Activated T-cell treated with anti-CD3 and anti-CD28 coated beads for 24 hours (primary cell): ENCODE measurements at regions not wholly inside any gene's neighbourhood (a gene's known extent, or its start where the extent isn't known, plus 50 kb on each side); places are given as distances from the start of the nearest gene placed in this dataset.
"Not testable (repeated sequence)": the region's sequence is repeated elsewhere in the genome, so short reads cannot be mapped to it uniquely, and the experiment has no call there.

Source experiments
- DNase-seq: peaks from one replicate; pipeline ENCODE4 v3.0.0-alpha.2; 2020; ENCODE audit warnings: low read depth

DNA sequence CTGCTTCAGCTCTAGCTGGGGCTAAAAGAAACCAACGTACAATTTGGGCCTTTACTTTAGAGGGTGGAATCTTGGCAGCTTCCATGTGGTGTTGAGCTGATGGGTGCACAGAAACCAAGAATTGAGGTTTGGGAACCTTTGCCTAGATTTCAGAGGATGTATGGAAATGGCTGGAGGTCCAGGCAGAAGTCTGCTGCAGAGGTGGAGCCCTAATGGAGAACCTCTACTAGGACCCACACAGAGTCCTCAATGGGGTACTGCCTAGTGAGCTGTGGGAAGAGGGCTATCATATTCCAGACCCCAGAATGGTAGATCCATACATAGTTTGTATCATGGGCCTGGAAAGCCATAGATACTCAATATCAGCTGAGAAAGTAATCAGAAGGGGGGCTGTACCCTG lies 500.4 kb upstream of the ATP2B1 start:
- DNase-seq: no peak

DNA sequence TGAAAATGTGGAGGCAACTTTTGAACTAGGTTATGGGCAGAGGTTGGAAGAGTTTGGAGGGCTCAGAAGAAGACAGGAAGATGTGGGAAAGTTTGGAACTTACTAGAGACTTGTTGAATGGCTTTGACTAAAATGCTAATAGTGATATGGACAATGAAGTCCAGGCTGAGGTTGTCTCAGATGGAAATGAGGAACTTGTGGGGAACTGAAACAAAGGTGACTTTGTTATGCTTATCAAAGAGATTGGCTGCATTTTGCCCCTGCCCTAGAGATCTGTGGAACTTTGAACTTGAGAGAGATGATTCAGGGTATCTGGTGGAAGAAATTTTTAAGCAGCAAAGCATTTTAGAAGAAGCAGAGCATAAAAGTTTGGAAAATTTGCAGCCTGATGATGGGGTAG lies 499.7 kb upstream of the ATP2B1 start:
- not testable (repeated sequence) for DNase-seq

GRCh38 chr12:90207799-90208198 lies 499.2 kb upstream of the ATP2B1 start:
- no peak for DNase-seq

DNA sequence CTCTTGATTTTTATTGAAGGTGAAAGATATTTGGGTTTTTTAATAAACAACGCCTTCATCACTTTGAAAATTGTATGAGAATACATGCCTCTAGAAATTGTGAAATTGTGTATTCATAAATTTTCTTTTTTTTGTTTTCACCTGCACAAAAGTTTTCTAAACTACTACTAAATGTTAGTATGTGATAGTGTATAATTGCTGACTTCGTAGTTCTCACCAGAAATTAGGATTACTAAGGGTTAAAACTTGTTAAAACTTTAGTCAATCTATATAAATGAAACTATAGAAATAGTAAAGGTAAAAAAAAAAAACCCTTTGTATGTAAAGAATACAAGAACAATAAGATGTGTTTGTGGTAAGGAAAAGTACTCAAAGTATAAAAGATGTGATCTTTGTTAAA lies 496.5 kb upstream of the ATP2B1 start:
- no peak for DNase-seq

DNA sequence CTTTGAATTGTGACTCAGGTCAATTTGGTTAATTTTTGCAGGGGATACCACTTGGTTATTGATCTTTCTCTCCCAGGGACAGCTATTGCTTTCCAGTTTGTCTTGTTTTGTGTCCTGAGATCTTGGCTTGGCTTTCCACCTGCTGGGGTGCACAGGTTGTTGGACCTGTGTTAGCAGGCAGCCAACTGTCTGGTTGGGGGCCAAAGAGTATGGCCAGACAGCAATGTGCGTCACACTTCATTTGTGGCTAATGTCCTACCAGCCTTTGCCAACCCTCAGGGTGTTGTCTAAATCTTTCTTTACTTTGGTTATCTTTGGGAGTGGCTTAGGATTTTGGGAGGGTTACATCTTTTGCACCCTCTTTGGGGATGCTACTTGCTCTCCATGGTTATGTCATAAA lies 494.9 kb upstream of the ATP2B1 start:
- no peak for DNase-seq

DNA sequence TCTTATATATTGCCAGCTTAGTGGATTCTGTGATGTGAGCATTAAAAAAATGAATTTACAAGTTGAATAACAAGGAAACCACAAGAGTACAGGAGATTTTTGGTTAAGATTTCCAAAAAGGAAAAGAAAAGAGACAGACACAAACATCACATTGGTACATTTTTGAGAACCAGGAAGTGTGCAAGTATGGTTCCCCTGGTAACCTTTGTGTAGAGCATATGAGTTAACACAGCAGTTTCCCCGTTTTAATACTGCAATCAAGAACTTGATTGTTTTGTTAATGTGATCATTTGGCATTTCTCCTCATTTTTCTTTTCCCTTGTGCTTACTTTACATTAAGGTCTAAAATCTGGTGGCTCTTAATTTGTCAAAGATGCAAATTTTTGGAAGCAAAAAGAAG lies 490.4 kb upstream of the ATP2B1 start:
- DNase-seq: no peak

DNA sequence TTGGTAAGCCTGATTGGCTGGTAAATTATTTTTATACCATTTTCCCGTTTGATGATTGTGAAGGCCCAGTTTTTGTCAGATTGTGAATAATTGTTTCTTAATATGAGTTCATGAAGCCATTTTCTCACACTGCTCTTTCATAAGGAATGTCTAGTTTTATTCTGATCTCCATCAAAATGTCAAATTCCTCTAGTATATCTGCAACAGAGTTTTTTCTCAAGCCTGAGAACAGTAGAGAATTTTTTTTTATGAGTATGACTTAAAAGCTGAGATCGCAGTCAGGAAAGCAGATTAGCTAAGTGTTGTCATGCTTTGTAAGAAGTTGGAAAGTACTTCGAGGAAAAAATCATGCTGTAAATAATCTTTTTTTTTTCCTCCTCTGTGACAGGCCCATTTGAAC lies 484.9 kb upstream of the ATP2B1 start:
- no peak for DNase-seq

GRCh38 chr12:90188857-90189256 lies 480.2 kb upstream of the ATP2B1 start:
- no peak for DNase-seq

- DNase-seq: no peak
Measured at GRCh38 chr12:90183201-90183600, 474.6 kb upstream of the ATP2B1 start.

GRCh38 chr12:90181216-90181615 lies 472.6 kb upstream of the ATP2B1 start:
- no peak for DNase-seq

DNA sequence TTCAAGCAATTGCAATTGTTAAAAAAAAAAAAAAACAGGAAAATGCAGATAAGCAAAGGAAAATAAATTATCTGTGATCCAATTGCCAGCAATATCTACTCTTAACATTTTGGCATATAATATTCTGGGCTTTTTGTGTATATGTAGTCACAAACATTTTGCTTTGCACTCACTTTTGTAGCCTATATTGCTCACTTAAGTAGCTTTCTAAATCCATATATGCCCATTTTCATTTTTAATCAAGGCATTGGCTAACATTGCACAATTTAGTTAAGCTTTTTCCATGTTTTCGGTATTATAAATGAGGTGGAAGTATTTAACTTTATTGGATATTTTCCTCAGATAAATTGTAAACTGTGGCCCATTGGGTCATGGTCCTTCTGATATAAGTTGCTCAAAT lies 466.3 kb upstream of the ATP2B1 start:
- no peak for DNase-seq

- no peak for DNase-seq
Measured at GRCh38 chr12:90174198-90174510, 465.5 kb upstream of the ATP2B1 start.

DNA sequence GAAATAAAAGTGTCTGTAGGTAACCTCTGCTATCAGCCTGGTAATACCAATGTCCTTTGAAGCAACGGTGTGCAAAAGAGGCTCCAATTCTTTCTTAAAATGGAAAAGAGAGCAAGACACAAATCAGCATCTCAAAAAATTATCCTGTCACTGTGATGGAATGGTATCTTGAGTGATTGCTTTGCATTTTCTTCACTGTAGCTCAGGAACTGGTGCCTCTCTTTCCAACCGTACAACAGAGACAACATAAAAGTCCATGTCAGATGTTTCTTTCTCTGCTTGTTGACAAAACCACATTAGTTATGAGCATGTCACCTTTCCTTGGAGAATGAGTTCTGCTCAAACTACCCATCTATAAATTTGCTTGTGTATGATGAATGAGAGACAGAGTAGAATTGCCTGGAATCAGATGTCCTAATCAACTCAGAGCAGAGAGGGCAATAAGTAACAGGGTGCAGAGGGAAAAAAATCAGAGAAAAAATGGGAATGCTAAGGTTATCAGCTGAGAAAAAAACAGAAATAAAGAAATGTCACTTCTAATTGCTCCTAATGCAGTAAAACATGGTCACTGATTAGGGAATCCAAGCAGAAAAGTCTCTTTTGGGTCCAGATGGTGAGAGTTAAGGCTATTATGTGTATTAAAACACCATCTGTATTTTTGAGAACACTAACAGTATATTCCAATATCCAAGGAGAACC lies 465.0 kb upstream of the ATP2B1 start:
- DNase-seq: no peak

GRCh38 chr12:90172524-90172923 lies 463.9 kb upstream of the ATP2B1 start:
- DNase-seq: no peak

DNA sequence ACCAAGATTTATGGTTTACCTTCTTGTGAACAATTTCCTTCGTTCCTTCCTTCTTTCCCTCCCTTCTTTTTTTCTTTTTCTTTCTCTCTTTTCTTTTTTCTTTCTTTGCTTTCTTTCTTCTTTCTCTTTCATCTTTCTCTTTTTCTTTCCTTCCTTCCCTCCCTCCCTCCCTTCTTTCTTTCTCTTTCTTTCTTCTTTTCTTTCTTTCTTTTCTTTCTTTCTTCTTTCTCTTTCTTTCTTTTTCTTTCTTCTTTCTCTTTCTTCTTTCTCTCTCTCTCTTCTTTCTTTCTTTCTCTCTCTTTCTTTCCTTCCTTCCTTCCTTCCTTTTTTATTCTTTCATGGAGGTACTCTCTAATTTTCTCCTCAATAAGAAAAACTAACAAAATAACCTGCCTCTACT lies 462.1 kb upstream of the ATP2B1 start:
- DNase-seq: no peak

- DNase-seq: no peak
Measured at GRCh38 chr12:90167518-90168208, 459.0 kb upstream of the ATP2B1 start.

- DNase-seq: no peak
Measured at GRCh38 chr12:90166671-90167070, 458.0 kb upstream of the ATP2B1 start.

DNA sequence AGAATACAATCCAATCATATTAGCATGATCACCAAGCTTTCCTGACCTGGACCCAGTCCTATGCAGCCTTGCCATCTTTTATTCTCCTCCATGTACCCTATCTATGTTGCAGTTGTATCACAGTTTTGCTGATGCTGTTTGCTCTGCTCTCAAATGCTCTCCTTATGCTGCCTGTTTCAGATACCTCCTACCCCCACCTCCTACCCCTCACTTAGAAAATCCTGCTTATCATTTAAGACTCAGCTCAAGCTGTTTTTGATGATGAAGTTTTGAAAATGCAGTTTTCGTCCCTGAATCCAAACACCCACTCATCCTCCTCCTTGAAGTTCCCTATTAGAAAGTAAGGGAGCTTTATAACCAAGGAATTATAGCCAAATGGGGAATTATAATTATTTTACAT lies 457.4 kb upstream of the ATP2B1 start:
- DNase-seq: no peak

DNA sequence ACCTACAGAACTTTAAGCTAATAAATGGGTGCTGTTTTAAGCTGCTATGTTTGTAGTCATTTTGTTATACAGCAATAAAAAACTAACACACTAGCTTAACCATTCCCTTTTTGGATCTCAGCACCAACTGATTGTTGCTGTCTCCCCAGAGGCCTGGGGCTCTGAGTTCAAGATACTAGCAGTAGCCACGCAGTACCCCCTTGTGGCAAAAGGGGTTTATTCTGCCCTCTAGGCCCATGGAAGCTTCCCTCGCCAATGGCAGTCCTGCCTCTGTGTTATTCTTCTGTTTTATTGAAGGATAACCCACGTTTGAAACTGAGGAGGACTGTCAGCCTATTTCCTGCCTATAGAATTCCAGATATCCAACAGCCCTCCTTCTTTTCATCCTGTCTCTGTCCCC lies 455.3 kb upstream of the ATP2B1 start:
- no peak for DNase-seq

DNA sequence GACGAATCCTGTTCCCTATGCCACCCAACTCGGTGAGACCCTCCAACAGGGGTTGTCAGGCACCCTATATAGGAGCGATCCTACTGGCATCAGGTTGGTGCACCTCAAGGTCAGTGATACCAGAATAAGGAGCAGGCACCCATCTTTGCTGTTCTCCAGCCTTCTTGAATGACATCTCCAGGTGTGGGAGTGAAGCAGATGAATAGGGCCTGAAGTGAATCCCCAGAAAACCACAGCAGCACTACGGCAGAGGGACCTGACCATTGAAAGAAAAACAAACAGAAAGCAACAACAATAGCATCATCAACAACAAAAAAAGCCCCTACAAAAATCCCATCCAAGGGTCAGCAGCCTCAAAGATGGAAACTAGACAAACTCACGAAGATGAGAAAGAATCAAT lies 445.2 kb upstream of the ATP2B1 start:
- no peak for DNase-seq

- no peak for DNase-seq
Measured at GRCh38 chr12:90152897-90153624, 444.4 kb upstream of the ATP2B1 start.

DNA sequence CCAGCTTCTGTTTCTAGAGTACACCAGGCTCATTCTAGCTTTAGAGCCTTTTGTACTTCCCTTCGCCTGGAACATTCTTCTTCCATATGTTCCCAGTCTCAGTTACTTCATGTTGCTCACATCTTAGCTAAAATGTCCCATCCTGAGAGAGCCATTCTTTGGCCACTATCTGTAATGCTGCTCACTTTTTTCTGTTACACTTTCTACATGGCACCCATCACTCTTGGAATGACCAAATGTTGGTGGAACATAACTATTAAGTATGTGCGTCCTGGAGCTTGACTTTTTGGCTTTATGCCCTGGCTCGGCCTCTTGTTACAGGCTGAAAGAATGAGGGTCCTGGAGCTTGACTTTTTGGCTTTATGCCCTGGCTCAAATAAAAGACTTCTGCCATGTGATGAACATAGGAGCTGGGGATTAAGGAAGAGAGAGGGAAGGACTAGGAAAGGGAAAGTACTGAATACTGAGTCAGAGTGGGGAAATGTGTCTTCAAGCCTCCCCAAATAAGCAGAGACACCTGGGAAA lies 442.9 kb upstream of the ATP2B1 start:
- no peak for DNase-seq

- DNase-seq: no peak
Measured at GRCh38 chr12:90149453-90149852, 440.8 kb upstream of the ATP2B1 start.
